ENCODE measurements at regions not wholly inside any gene's neighbourhood (a gene's known extent, or its start where the extent isn't known, plus 50 kb on each side); places are given as distances from the start of the nearest gene placed in this dataset.
"Not testable (repeated sequence)": the region's sequence is repeated elsewhere in the genome, so short reads cannot be mapped to it uniquely, and the experiment has no call there.

- DNase-seq: no peak
These were observed 96.0 kb upstream of the VGLL4 start for GRCh38 chr3:11739706-11740105.

GRCh38 chr3:11739123-11739522 is 95.4 kb upstream of the VGLL4 start:
- DNase-seq: no peak

- DNase-seq: no peak
These were observed 94.0 kb upstream of the VGLL4 start for GRCh38 chr3:11737742-11738141.

GRCh38 chr3:11736136-11736833 is 92.6 kb upstream of the VGLL4 start:
- no peak for DNase-seq

- DNase-seq: no peak
These were observed 91.9 kb upstream of the VGLL4 start for GRCh38 chr3:11735638-11736037.

- not testable (repeated sequence) for DNase-seq
These were observed 91.4 kb upstream of the VGLL4 start for GRCh38 chr3:11735111-11735510.

GRCh38 chr3:11733914-11734313 is 90.2 kb upstream of the VGLL4 start:
- DNase-seq: no peak

GRCh38 chr3:11727207-11727606 is 83.5 kb upstream of the VGLL4 start:
- peak; percentile 2 for DNase-seq

- no peak for DNase-seq
These were observed 82.4 kb upstream of the VGLL4 start for GRCh38 chr3:11726146-11726545.

- DNase-seq: not testable (repeated sequence)
These were observed 81.6 kb upstream of the VGLL4 start for GRCh38 chr3:11725340-11725641.

GRCh38 chr3:11724615-11725339 is 81.1 kb upstream of the VGLL4 start:
- DNase-seq: no peak

- no peak for DNase-seq
These were observed 77.8 kb upstream of the VGLL4 start for GRCh38 chr3:11721479-11721878.

- DNase-seq: no peak
These were observed 77.2 kb upstream of the VGLL4 start for GRCh38 chr3:11720917-11721411.

GRCh38 chr3:11720304-11720898 is 76.7 kb upstream of the VGLL4 start:
- peak; percentile 53 for DNase-seq

GRCh38 chr3:11719406-11720303 is 75.9 kb upstream of the VGLL4 start:
- peak; percentile 42 for DNase-seq

GRCh38 chr3:11718637-11719405 is 75.1 kb upstream of the VGLL4 start:
- peak; percentile 50 for DNase-seq

- DNase-seq: peak; percentile 56
These were observed 74.3 kb upstream of the VGLL4 start for GRCh38 chr3:11717768-11718636.

GRCh38 chr3:11717301-11717700 is 73.6 kb upstream of the VGLL4 start:
- DNase-seq: peak; percentile 34

GRCh38 chr3:11716573-11717290 is 73.0 kb upstream of the VGLL4 start:
- DNase-seq: no peak

GRCh38 chr3:11713171-11713570 is 69.5 kb upstream of the VGLL4 start:
- DNase-seq: no peak

- no peak for DNase-seq
These were observed 68.9 kb upstream of the VGLL4 start for GRCh38 chr3:11712646-11713045.

All from HCEC 1CT (cell line).